A673 (cell line): ENCODE measurements at regions not wholly inside any gene's neighbourhood (a gene's known extent, or its start where the extent isn't known, plus 50 kb on each side); places are given as distances from the start of the nearest gene placed in this dataset.

ENCODE experiments used
- BruUV-seq: library from RNA; stranded (reverse); fragments of 400-500 nt; replicated peaks from 2 replicates; lab custom pipeline; 2021; lab: Mats Ljungman, UMichigan
- CTCF ChIA-PET: fragments of 300-600 bp; sonication (Branson Sonifier 250); formaldehyde crosslinking; loops from one replicate; lab custom pipeline; 2022; ENCODE audit warnings: antibody characterized with exemption; lab: Charles Lee
- POLR2A ChIA-PET: fragments of 300-600 bp; sonication (Branson Sonifier 250); formaldehyde crosslinking; loops from one replicate; lab custom pipeline; 2022; ENCODE audit warnings: antibody characterized with exemption; ENCODE audit not compliant: low non-redundant PET; lab: Charles Lee
- DNase-seq: peaks from one replicate; pipeline ENCODE4 v3.0.0-alpha.2; 2015; ENCODE audit warnings: low spot score
- H3K27ac ChIP-seq: fragments of 200-600 bp; sonication (generic); 2 replicates; pipeline ENCODE4 v1.5.1; 2016; ENCODE audit warnings: mixed run types, low read depth, mild to moderate bottlenecking, mixed read lengths, antibody characterized with exemption, low read length; ENCODE audit not compliant: poor library complexity, severe bottlenecking
- H3K27me3 ChIP-seq: fragments of 200-600 bp; sonication (generic); replicated peaks from 2 replicates; pipeline ENCODE4 v1.6.1; 2017; ENCODE audit warnings: mixed run types, low read depth, mild to moderate bottlenecking, mixed read lengths, antibody characterized with exemption, low read length; ENCODE audit not compliant: insufficient read depth, poor library complexity
- H3K36me3 ChIP-seq: fragments of 200-600 bp; sonication (generic); 2 replicates; pipeline ENCODE4 v1.6.1; 2016; ENCODE audit warnings: mixed run types, mild to moderate bottlenecking, mixed read lengths, antibody characterized with exemption, low read length; ENCODE audit not compliant: insufficient read depth, poor library complexity, severe bottlenecking
- H3K4me1 ChIP-seq: fragments of 200-600 bp; sonication (generic); 2 replicates; pipeline ENCODE4 v1.6.1; 2017; ENCODE audit warnings: mixed run types, mild to moderate bottlenecking, mixed read lengths, antibody characterized with exemption, low read length; ENCODE audit not compliant: insufficient read depth, poor library complexity, severe bottlenecking
- H3K4me3 ChIP-seq: fragments of 200-600 bp; sonication (generic); 2 replicates; pipeline ENCODE4 v1.5.1; 2016; ENCODE audit warnings: low read depth, mixed run types, mild to moderate bottlenecking, mixed read lengths, low read length; ENCODE audit not compliant: poor library complexity, severe bottlenecking
- H3K9me3 ChIP-seq: fragments of 200-600 bp; sonication (generic); 2 replicates; pipeline ENCODE4 v1.6.1; 2016; ENCODE audit warnings: mixed run types, low read depth, mild to moderate bottlenecking, mixed read lengths, antibody characterized with exemption, low read length; ENCODE audit not compliant: poor library complexity, severe bottlenecking
- EZH2 ChIP-seq: fragments of 200-600 bp; sonication (generic); IDR thresholded peaks from 2 replicates; pipeline ENCODE4 v1.6.1; 2017; ENCODE audit warnings: borderline replicate concordance, low read depth, mild to moderate bottlenecking, mixed read lengths, antibody characterized with exemption, low read length; ENCODE audit not compliant: poor library complexity, severe bottlenecking
- intact Hi-C: fragments of 100-400 bp; cut with micrococcal nuclease; formaldehyde crosslinking; loops from one replicate; pipeline ENCODE4 v1.10.0; 2022; ENCODE audit not compliant: unreplicated experiment
- TF ChIP-seq, protein P1 (sequence below): fragments of 300-800, 200-600 bp; sonication (generic); conservative IDR thresholded peaks from 2 replicates; pipeline ENCODE4 v1.5.1; 2017; ENCODE audit warnings: low read depth, mild to moderate bottlenecking, antibody characterized with exemption, low read length, moderate library complexity, mixed read lengths

- POLR2A ChIA-PET: no interaction called here
- DNase-seq: no peak
- CTCF ChIA-PET: no interaction called here
- BruUV-seq: no TSS peak
- H3K27me3 ChIP-seq: peaks cover 24% of the 10 kb centered on the region
- no peak overlapping the region for H3K4me3 ChIP-seq
- no peaks in the 10 kb centered on the region for H3K9me3 ChIP-seq
- intact Hi-C loops: no loop called here
- no peak overlapping the region for H3K27ac ChIP-seq
- H3K36me3 ChIP-seq: no peaks in the 10 kb centered on the region
- H3K4me1 ChIP-seq: no peaks in the 10 kb centered on the region
- no peak for TF ChIP-seq EZH2
- TF ChIP-seq, protein P1, sequence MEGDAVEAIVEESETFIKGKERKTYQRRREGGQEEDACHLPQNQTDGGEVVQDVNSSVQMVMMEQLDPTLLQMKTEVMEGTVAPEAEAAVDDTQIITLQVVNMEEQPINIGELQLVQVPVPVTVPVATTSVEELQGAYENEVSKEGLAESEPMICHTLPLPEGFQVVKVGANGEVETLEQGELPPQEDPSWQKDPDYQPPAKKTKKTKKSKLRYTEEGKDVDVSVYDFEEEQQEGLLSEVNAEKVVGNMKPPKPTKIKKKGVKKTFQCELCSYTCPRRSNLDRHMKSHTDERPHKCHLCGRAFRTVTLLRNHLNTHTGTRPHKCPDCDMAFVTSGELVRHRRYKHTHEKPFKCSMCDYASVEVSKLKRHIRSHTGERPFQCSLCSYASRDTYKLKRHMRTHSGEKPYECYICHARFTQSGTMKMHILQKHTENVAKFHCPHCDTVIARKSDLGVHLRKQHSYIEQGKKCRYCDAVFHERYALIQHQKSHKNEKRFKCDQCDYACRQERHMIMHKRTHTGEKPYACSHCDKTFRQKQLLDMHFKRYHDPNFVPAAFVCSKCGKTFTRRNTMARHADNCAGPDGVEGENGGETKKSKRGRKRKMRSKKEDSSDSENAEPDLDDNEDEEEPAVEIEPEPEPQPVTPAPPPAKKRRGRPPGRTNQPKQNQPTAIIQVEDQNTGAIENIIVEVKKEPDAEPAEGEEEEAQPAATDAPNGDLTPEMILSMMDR: no peak
Observed at GRCh38 chr5:147170603-147171002, 64.2 kb upstream of the STK32A start.

DNA sequence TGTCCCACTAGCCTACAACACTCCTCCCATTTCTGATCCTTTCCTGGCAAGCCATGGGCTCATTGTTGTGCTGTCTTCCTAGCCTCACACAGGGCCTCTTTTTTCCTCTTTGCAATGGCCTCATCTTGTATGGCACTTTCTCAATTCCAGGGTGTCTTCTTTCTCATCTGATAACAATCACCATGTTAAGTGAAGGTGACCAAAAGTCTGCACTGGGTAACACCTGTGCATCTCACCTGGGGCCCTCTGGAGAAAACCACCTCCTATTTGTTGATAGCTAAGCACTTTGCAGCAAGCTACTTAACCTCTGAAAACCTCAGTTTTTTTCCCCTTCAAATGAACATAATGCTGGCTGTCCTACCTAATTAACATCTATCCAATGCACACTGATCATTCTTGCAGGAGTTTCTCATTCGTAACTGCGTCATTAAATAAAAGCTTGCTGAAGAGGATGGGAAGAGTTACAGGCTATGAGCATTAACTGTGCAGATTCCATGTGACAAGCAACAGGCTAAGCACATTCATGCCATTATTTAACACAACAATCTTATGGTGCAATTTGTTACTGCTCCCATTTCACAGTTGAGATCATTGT lies 60.1 kb upstream of the STK32A start:
- no peaks in the 10 kb centered on the region for H3K36me3 ChIP-seq
- no peak for TF ChIP-seq EZH2
- TF ChIP-seq, protein P1: no peak
- intact Hi-C loops: no loop called here
- H3K4me3 ChIP-seq: no peak overlapping the region
- no peaks in the 10 kb centered on the region for H3K9me3 ChIP-seq
- ChIA-PET CTCF (no interaction called here), POLR2A (no interaction called here)
- no peak for DNase-seq
- peaks cover 55% of the 10 kb centered on the region for H3K27me3 ChIP-seq
- no TSS peak for BruUV-seq
- H3K27ac ChIP-seq: no peak overlapping the region
- no peaks in the 10 kb centered on the region for H3K4me1 ChIP-seq

DNA sequence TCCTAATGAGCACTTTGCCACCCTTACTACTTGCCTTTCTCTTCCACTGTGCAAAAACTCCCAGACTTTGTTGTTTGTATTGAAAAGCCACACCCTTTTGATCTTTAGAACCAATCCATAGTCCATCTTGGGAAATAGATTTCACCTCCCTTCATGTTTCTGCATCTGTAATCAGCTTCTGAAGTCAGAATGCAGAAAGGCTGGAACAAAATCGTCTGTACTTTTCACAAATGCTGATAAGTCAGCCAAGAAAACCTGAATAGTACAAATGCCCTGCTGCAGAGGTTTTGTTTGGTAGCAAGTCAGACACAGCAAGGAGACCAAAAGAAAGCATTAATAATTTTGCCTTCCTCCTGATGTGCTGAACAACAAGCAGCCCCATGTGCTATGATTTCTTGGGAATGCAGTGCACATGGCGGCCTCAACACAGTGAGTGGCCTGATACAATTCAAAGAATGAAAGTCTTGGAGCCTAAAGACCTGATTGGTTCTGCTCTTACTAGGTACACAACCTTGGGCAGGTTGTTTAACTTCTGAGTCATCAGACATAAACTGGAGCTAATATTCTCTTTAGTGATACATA lies 59.2 kb upstream of the STK32A start:
- ChIA-PET POLR2A (no interaction called here), CTCF (interaction anchor here (1.0 kb wide), 1 partner anchor 1709 kb away, joined by 3 read pairs; no protein-coding TSS in a partner anchor)
- Histone ChIP-seq H3K9me3 (no peaks in the 10 kb centered on the region), H3K36me3 (no peaks in the 10 kb centered on the region), H3K27ac (no peak overlapping the region), H3K27me3 (peaks cover 58% of the 10 kb centered on the region), H3K4me1 (no peaks in the 10 kb centered on the region), H3K4me3 (no peak overlapping the region)
- no peak for DNase-seq
- TF ChIP-seq, protein P1: no peak
- no peak for TF ChIP-seq EZH2
- intact Hi-C loops: no loop called here
- no TSS peak for BruUV-seq
